A673 (cell line): ENCODE measurements at regions not wholly inside any gene's neighbourhood (a gene's known extent, or its start where the extent isn't known, plus 50 kb on each side); places are given as distances from the start of the nearest gene placed in this dataset.

ENCODE experiments used
- BruUV-seq: library from RNA; stranded (reverse); fragments of 400-500 nt; replicated peaks from 2 replicates; lab custom pipeline; 2021; lab: Mats Ljungman, UMichigan
- CTCF ChIA-PET: fragments of 300-600 bp; sonication (Branson Sonifier 250); formaldehyde crosslinking; loops from one replicate; lab custom pipeline; 2022; ENCODE audit warnings: antibody characterized with exemption; lab: Charles Lee
- POLR2A ChIA-PET: fragments of 300-600 bp; sonication (Branson Sonifier 250); formaldehyde crosslinking; loops from one replicate; lab custom pipeline; 2022; ENCODE audit warnings: antibody characterized with exemption; ENCODE audit not compliant: low non-redundant PET; lab: Charles Lee
- DNase-seq: peaks from one replicate; pipeline ENCODE4 v3.0.0-alpha.2; 2015; ENCODE audit warnings: low spot score
- H3K27ac ChIP-seq: fragments of 200-600 bp; sonication (generic); 2 replicates; pipeline ENCODE4 v1.5.1; 2016; ENCODE audit warnings: mixed run types, low read depth, mild to moderate bottlenecking, mixed read lengths, antibody characterized with exemption, low read length; ENCODE audit not compliant: poor library complexity, severe bottlenecking
- H3K27me3 ChIP-seq: fragments of 200-600 bp; sonication (generic); replicated peaks from 2 replicates; pipeline ENCODE4 v1.6.1; 2017; ENCODE audit warnings: mixed run types, low read depth, mild to moderate bottlenecking, mixed read lengths, antibody characterized with exemption, low read length; ENCODE audit not compliant: insufficient read depth, poor library complexity
- H3K36me3 ChIP-seq: fragments of 200-600 bp; sonication (generic); 2 replicates; pipeline ENCODE4 v1.6.1; 2016; ENCODE audit warnings: mixed run types, mild to moderate bottlenecking, mixed read lengths, antibody characterized with exemption, low read length; ENCODE audit not compliant: insufficient read depth, poor library complexity, severe bottlenecking
- H3K4me1 ChIP-seq: fragments of 200-600 bp; sonication (generic); 2 replicates; pipeline ENCODE4 v1.6.1; 2017; ENCODE audit warnings: mixed run types, mild to moderate bottlenecking, mixed read lengths, antibody characterized with exemption, low read length; ENCODE audit not compliant: insufficient read depth, poor library complexity, severe bottlenecking
- H3K4me3 ChIP-seq: fragments of 200-600 bp; sonication (generic); 2 replicates; pipeline ENCODE4 v1.5.1; 2016; ENCODE audit warnings: low read depth, mixed run types, mild to moderate bottlenecking, mixed read lengths, low read length; ENCODE audit not compliant: poor library complexity, severe bottlenecking
- H3K9me3 ChIP-seq: fragments of 200-600 bp; sonication (generic); 2 replicates; pipeline ENCODE4 v1.6.1; 2016; ENCODE audit warnings: mixed run types, low read depth, mild to moderate bottlenecking, mixed read lengths, antibody characterized with exemption, low read length; ENCODE audit not compliant: poor library complexity, severe bottlenecking
- EZH2 ChIP-seq: fragments of 200-600 bp; sonication (generic); IDR thresholded peaks from 2 replicates; pipeline ENCODE4 v1.6.1; 2017; ENCODE audit warnings: borderline replicate concordance, low read depth, mild to moderate bottlenecking, mixed read lengths, antibody characterized with exemption, low read length; ENCODE audit not compliant: poor library complexity, severe bottlenecking
- intact Hi-C: fragments of 100-400 bp; cut with micrococcal nuclease; formaldehyde crosslinking; loops from one replicate; pipeline ENCODE4 v1.10.0; 2022; ENCODE audit not compliant: unreplicated experiment
- TF ChIP-seq, protein P1 (sequence below): fragments of 300-800, 200-600 bp; sonication (generic); conservative IDR thresholded peaks from 2 replicates; pipeline ENCODE4 v1.5.1; 2017; ENCODE audit warnings: low read depth, mild to moderate bottlenecking, antibody characterized with exemption, low read length, moderate library complexity, mixed read lengths

DNA sequence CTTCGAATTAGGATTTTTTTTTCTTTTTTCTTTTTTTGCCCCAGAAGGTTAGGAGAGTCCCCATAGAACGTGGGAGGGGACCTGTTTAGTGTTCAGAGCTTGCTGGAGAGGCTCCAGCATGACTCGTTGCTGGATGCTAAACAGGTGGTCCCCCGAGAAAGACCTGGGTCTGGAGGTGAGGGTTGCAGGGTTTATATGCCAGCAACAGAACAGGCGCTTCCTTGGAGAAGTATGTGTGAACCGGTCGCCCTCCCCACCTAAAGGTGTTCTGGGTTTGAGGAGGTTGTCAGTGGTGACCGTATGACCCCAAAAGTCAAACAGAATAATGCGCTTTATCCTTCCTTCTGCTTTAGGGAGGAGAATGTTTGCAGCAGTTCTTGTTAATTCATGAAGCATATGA lies 52.1 kb upstream of the SHOX start:
- no peak overlapping the region for H3K27ac ChIP-seq
- TF ChIP-seq EZH2 = no peak
- TF ChIP-seq, protein P1, sequence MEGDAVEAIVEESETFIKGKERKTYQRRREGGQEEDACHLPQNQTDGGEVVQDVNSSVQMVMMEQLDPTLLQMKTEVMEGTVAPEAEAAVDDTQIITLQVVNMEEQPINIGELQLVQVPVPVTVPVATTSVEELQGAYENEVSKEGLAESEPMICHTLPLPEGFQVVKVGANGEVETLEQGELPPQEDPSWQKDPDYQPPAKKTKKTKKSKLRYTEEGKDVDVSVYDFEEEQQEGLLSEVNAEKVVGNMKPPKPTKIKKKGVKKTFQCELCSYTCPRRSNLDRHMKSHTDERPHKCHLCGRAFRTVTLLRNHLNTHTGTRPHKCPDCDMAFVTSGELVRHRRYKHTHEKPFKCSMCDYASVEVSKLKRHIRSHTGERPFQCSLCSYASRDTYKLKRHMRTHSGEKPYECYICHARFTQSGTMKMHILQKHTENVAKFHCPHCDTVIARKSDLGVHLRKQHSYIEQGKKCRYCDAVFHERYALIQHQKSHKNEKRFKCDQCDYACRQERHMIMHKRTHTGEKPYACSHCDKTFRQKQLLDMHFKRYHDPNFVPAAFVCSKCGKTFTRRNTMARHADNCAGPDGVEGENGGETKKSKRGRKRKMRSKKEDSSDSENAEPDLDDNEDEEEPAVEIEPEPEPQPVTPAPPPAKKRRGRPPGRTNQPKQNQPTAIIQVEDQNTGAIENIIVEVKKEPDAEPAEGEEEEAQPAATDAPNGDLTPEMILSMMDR = no peak
- intact Hi-C loops = no loop called here
- POLR2A ChIA-PET = no interaction called here
- no peak overlapping the region for H3K4me3 ChIP-seq
- no peaks in the 10 kb centered on the region for H3K36me3 ChIP-seq
- DNase-seq = no peak
- H3K4me1 ChIP-seq = no peaks in the 10 kb centered on the region
- H3K27me3 ChIP-seq = no peaks in the 10 kb centered on the region
- CTCF ChIA-PET = no interaction called here
- no TSS peak for BruUV-seq
- H3K9me3 ChIP-seq = no peaks in the 10 kb centered on the region

DNA sequence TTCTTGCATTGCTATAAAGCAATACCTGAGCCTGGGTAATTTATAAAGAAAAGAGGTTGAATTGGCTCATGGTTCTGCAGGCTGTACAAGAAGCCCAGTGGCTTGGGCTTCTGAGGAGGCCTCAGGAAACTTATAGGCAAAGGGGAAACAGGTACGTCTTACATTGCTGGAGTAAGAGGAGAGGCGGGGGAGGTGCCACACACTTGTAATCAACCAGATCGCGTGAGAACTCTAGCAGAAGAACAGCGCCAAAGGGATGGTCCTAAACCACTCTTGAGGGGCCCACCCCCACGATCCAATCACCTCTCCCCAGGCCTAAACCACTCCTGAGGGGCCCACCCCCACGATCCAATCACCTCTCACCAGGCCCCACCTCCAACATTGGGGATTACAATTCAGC lies 50.6 kb upstream of the SHOX start:
- no TSS peak for BruUV-seq
- POLR2A ChIA-PET = no interaction called here
- DNase-seq = no peak

More for the DNA sequence above, 50.6 kb upstream of the SHOX start:
- CTCF ChIA-PET = no interaction called here
- intact Hi-C loops = no loop called here
- TF ChIP-seq EZH2 = no peak
- TF ChIP-seq, protein P1 = no peak
- H3K4me1 ChIP-seq = no peaks in the 10 kb centered on the region
- H3K4me3 ChIP-seq = no peak overlapping the region
- no peak overlapping the region for H3K27ac ChIP-seq
- no peaks in the 10 kb centered on the region for H3K36me3 ChIP-seq
- H3K27me3 ChIP-seq = no peaks in the 10 kb centered on the region
- no peaks in the 10 kb centered on the region for H3K9me3 ChIP-seq
